SH-SY5Y (cell line): ENCODE measurements at regions not wholly inside any gene's neighbourhood (a gene's known extent, or its start where the extent isn't known, plus 50 kb on each side); places are given as distances from the start of the nearest gene placed in this dataset.

ENCODE experiments used
- GATA2 ChIP-seq: IDR thresholded peaks from 2 replicates; pipeline ENCODE4 v1.6.1; 2011; ENCODE audit warnings: mild to moderate bottlenecking, low read depth, low read length
- GATA3 ChIP-seq: IDR thresholded peaks from 2 replicates; pipeline ENCODE4 v1.6.1; 2011; ENCODE audit warnings: low read depth, mild to moderate bottlenecking, low read length, moderate library complexity

- TF ChIP-seq GATA3 (no peak), GATA2 (no peak)
Observed at GRCh38 chr10:78331391-78331922, 297.8 kb downstream of the RPS24 start.
